HK-2 (cell line): ENCODE measurements at regions not wholly inside any gene's neighbourhood (a gene's known extent, or its start where the extent isn't known, plus 50 kb on each side); places are given as distances from the start of the nearest gene placed in this dataset.
"Not testable (repeated sequence)": the region's sequence is repeated elsewhere in the genome, so short reads cannot be mapped to it uniquely, and the experiment has no call there.

Source experiments
- DNase-seq: peaks from one replicate; pipeline ENCODE4 v3.0.0-alpha.2; 2018; ENCODE audit not compliant: unreplicated experiment

DNA sequence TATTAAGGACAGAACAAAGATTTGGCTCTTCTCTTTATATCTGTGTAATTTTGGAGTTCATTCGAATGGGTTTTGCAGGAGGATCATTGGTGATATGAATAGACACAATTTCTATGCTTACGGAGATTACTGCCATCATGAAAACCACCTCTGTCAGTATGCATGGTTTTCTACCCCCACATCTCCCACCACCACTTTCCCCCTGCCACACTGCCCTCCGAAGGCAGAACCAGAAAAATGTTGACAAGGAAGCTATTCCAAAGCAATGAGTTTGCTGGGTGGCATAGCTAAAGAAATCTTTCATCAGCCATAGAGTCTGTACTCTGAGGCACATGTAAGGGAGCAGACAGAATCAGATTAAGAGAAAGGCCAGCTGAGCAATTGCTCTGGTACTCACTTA, 567.3 kb upstream of the ACTRT1 start:
- DNase-seq, result no peak

DNA sequence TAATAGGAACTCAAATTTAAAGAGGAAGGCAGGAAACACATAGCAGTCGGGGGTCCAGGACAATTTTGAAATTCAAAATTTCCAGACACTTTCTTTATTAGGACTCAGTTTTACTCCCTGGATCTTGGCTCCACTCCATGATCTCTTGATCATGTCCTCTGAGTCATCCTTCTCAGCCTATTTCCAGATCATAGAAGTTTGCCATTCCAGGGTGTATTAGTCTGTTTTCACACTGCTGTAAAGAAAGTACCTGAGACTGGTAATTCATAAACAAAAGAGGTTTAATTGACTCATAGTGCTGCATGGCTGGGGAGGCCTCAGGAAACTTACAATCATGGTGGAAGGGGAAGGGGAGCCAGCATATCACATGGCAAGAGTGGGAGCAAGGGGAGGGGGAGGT, 564.7 kb upstream of the ACTRT1 start:
- DNase-seq, result no peak

DNA sequence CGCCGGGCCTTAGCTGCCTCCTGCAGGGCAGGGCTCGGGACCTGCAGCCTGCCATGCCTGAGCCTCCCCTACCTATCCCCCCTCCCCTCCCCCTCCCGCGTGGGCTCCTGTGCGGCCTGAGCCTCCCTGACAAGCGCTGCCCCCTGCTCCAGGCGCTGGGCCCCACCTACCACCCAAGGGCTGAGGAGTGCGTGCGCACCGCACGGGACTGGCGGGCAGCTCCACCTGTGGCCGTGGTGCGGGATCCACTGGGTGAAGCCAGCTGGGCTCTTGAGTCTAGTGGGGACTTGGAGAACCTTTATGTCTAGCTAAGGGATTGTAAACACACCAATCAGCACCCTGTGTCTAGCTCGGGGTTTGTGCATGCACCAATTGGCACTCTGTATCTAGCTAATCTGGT, 554.6 kb upstream of the ACTRT1 start:
- DNase-seq, result not testable (repeated sequence)

- not testable (repeated sequence) for DNase-seq
These were observed 554.2 kb upstream of the ACTRT1 start for GRCh38 chrX:128606357-128606756.

DNA sequence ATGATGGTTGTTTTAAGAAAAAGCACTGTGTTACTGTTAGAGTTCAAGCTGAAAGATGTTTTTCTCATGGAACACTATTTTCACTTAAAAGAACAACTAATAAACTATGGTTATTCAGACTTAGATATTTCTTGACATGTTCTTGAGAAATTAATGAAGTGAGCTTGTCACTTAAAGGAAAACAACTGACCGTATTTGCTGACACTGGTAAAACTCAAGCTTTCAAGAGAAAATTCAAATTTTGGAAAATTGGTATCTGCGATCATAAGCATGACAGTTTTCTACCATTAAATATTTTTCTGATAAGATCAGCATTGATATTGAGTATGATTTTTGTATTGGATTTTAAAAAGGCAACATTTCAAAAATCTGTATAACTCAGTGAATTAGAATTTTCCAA, 549.5 kb upstream of the ACTRT1 start:
- no peak for DNase-seq

DNA sequence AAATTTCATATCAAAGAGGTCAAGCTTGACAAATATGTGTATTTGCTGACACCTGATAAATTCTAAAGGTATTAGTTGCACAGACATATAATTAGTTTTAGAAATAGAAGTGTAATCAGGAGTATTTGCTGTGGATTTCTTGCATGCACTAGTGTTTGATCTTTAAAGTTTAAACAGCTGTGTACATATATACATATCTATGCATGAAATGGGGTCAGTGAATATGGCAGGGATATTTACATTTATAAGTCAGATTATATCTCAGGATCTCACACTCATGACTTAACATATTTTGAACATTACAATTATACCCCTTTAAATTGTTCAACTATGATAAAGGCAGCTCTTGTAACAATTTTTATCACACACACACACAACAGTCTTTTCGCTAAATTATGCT, 547.4 kb upstream of the ACTRT1 start:
- DNase-seq, result no peak

- no peak for DNase-seq
These were observed 529.8 kb upstream of the ACTRT1 start for GRCh38 chrX:128582036-128582435.

- no peak for DNase-seq
These were observed 529.4 kb upstream of the ACTRT1 start for GRCh38 chrX:128581615-128582014.

DNA sequence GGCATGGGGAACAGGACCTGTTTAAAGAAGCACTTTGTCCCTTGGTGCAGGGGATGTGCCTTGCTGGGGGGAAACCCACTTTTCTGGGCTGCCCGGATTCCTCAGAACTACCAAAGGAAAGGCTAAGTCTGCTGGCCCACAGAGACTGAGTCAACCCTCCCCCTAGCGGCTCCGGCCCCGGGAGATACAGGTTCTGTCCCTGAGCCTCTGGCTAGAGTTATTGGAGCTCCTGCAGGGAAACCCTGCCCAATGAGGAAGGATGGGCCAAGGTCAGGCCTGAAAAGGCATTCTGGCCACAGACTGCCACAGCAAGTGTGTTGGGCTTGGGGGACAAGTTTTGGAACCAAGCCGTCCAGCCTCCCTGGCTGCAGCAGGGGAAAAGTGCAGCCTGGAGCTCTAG, 490.9 kb upstream of the ACTRT1 start:
- no peak for DNase-seq

- DNase-seq, result peak; percentile 1
These were observed 466.3 kb upstream of the ACTRT1 start for GRCh38 chrX:128518508-128518907.

DNA sequence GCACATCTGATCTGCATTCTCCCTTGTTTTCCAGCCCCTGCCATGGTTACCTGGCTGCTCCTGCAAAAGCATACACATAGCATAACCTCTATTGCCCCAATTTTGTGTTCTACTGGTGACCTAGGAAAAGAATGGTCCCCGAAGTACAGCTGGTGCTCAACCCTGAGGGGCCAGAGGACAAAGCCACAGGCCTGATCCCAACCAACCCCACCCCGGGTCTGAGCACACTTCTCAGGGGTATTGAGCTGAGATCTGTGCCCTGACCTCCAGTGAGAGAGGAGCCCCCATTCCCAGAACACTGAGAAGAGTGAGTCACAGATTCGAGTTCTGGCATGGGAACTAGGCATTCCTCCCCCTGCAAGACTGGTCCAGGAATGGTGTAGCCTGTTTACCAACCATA, 465.5 kb upstream of the ACTRT1 start:
- DNase-seq, result no peak

DNA sequence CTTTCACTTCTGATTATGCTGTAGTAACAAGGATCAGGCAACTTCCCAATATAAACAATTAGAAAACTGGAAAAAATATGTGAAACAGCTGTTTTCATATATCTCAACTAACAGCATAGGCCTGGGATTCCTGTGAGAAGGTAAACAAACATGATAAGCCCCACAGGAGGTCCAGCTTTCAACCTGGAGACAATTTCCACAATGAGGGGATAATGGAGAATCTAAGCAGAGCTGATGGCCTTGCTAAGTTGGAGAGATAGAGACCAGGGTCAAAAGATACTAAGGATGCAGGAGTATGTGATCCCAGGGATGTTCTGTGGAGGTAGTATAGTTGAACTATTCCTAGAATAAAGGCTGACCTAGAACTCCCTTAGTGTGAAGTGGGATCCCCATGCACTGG, 452.3 kb upstream of the ACTRT1 start:
- DNase-seq, result no peak

GRCh38 chrX:128464116-128464515, 411.9 kb upstream of the ACTRT1 start:
- peak; percentile 1 for DNase-seq

DNA sequence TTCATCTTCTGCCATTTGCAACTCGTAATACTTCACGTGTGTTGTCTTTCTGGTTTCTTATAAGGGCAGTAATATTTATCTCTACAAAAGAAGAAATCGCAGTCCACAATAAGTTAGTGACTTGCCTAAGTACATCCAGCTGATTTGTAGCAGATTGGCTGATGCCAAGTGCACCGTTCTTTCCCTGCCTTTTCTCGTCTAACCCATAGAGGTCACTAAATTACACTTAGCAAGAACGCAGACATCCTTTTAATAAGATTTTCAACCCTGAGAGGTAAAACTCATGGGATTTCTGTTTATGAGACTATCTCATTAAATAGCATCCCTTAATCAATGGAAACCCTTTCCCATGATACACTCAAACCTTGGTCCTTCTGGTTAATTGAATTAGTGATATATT, 408.6 kb upstream of the ACTRT1 start:
- DNase-seq, result no peak

DNA sequence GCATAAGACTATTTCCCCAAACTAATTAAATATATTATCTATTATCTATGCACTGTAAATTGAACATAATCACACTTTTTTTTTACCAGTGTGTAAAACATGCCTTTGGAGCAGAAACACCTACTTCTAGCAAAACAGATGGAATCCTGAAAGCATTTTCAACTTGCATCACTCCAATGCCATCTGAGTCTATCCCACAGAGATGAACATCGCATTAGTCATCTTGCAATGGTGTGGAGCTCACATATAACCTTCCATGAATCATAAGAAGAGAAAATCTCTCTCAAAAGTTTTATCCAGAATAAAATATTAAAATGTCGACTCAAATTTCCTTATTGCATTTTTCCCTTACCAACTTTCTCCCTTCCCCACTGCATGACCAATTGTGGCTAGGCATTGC, 406.7 kb upstream of the ACTRT1 start:
- DNase-seq, result no peak

- DNase-seq, result no peak
These were observed 405.5 kb upstream of the ACTRT1 start for GRCh38 chrX:128457674-128458073.

- no peak for DNase-seq
These were observed 387.0 kb upstream of the ACTRT1 start for GRCh38 chrX:128439159-128439558.

GRCh38 chrX:128438082-128438481, 385.9 kb upstream of the ACTRT1 start:
- DNase-seq, result no peak

GRCh38 chrX:128436397-128437103, 384.3 kb upstream of the ACTRT1 start:
- DNase-seq, result no peak

GRCh38 chrX:128425546-128425945, 373.3 kb upstream of the ACTRT1 start:
- no peak for DNase-seq

DNA sequence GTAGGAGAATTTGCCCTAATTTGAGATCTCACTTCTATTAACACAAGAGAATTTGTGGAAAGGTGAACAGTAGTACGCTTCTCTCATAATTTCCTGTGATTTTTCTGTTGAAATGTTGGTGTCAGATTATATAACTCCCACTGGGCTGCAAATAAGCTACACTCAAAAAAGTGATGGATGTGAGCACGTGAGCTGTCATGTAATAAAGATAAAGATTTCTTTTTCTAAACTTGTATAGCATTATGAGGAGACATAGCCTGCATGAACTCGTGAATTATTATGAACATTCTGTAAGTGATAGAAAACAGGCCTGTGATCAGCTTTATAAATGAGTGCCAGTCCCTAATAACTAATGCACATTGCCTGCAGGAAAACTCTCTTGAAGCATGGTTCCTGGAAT, 356.6 kb upstream of the ACTRT1 start:
- no peak for DNase-seq

GRCh38 chrX:128396601-128397000, 344.4 kb upstream of the ACTRT1 start:
- DNase-seq, result no peak

DNA sequence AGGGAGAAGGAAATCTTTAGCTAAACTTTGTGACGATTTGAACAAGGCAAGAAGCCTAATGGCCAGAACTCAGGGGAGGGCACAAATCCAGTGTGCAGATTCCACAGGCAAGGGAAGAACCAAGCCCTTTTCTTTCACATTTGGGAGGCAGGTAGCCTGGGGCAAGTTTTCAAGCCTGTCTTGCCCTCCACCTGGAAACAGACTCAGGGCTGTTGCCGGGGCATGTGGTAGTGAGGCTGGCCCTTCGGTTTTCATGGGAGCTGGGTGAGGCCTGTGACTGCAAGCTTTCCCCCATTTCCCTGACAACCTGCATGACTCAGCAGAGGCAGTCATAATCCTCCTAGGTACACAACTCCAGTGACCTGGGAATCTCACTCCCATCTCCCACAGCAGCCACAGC, 331.6 kb upstream of the ACTRT1 start:
- not testable (repeated sequence) for DNase-seq

GRCh38 chrX:128365492-128365891, 313.3 kb upstream of the ACTRT1 start:
- no peak for DNase-seq
